T47D (cell line): ENCODE measurements at regions not wholly inside any gene's neighbourhood (a gene's known extent, or its start where the extent isn't known, plus 50 kb on each side); places are given as distances from the start of the nearest gene placed in this dataset.

Experiments
- DNase-seq, 2 experiments: peaks; one replicate each; pipeline versions ENCODE4 v3.0.0 to v3.0.0-alpha.2; 2011 to 2012; ENCODE audit warnings: low read depth in 1 of 2, low spot score in 1 of 2
- JUND ChIP-seq: IDR thresholded peaks from 2 replicates; pipeline ENCODE4 v1.6.1; 2012; ENCODE audit warnings: low read depth
- in situ Hi-C: cut with HindIII; loops from 2 replicates; pipeline ENCODE4 v1.10.0; 2016; ENCODE audit warnings: low sequenced_read_pairs, low pct_unique_long_range_greater_than_20kb

- TF ChIP-seq JUND: no peak
- no peak for DNase-seq
- in situ Hi-C loops: no loop called here
Measured at GRCh38 chr1:60133848-60134247, 60.3 kb upstream of the C1orf87 start.

DNA sequence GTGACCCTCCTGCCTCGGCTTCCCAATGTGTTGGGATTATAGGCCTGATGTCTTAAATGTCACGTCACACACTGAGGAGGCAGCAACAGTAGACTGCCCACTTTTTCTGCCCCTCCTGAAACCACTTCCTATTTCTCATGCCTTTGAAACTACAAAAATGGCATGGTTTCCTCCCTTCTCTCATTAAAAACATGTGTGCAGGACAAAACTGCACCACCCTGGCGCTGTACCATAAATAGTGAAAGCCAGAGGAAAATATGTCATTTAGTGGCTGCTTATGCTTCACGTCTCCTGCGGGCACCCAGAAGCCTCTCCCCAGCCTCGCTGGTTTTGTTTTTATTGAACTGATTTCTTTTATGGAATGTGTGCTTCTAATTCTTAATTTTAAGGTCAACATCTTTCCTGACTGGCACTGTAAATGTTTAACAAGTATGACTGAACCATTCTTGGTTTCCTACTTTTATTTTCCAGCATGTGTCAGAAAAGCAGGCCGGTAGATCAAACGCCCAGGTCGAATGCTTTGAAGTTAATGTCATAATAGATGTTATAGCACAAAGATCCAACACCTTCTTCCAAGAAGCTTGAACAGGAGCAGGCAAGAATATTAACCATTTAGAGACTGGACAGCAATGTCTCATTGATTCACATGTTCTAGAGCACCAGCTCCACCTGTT is 59.6 kb upstream of the C1orf87 start:
- in situ Hi-C loops: no loop called here
- TF ChIP-seq JUND: no peak
- no peak for DNase-seq

DNA sequence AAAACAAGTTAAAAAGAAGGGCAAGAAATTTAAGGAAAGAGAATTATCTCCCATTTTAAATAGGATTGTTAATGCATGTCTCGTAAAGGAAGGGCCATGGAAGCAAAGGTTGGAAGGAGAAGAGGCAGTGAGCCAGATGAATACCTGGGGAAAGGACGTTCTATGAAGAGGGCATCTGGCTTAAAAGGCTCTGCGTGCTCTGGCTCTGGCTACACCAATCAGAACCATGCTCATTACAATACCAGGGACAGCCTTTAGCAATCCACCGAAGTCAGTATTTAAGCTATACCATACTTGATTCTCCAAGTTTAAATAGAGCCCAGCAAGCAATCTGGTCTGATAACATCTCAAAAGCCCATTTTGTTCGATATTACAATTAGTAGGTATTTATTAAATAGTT is 58.5 kb upstream of the C1orf87 start:
- no peak for DNase-seq
- in situ Hi-C loops: no loop called here
- TF ChIP-seq JUND: no peak

DNA sequence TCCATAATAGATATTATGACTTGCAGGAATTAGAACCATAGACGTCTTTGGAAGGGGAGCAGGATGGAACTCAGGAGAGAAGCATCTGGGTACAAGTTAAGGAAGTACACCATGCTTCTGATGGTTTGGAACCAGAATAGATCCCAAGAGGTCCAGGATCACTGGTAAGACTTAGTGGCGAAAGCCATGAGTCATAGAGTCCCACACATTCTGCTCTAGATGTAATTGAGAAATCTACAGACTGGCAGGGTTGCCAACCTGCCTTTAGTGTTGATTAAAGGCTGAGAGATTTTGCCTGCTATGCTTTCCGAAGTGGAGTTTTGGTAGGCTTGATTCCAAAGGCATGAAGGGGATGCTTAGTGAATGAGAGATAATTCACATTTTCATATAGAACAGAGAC is 57.1 kb upstream of the C1orf87 start:
- no peak for DNase-seq
- in situ Hi-C loops: no loop called here
- no peak for TF ChIP-seq JUND

DNA sequence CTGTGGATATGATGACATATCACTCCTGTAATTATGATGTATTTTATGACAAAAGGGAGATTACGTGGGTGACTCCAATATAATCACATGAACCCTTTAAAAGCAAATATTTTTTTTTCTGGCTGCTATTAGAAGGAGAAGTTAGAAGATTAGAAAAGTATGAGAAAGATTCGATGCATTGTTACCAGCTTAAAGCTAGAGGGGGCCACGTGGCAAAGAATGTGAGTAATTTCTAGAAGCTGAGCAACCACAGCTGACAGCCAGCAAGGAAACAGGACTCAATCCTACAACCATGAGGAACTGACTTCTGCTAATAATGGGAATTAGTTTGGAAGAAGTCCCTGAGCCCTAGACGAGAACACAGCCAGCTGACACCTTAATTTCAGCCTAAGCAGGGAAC is 56.3 kb upstream of the C1orf87 start:
- in situ Hi-C loops: no loop called here
- DNase-seq: no peak
- TF ChIP-seq JUND: no peak

DNA sequence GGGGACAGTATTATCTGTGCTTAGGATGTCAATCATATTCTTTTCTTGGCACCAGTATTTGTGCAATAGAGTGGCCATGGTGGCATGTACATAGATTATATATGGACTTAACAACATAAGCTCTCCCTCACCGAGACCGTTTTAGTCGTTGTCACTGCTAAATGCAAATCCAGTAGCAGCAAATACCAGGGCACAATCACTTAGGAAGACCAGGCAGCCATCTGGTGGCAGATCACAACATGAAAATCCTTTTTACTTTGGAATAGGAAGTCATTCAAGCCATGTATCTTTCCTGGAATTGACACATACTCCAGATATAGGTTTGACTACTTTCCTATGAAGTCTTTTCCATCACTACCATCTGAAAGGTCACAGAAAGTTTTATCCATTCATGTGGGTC is 53.2 kb upstream of the C1orf87 start:
- in situ Hi-C loops: no loop called here
- no peak for TF ChIP-seq JUND
- DNase-seq: peak in 1 of 2 experiments; percentile 64
